GM12878 (cell line): ENCODE measurements at regions not wholly inside any gene's neighbourhood (a gene's known extent, or its start where the extent isn't known, plus 50 kb on each side); places are given as distances from the start of the nearest gene placed in this dataset.

Experiments used
- ATAC-seq: fragments of 200-7000 bp; cut with Tn5 transposase; 3 replicates; pipeline ENCODE4 v1.9.1; 2020; ENCODE audit warnings: mild to moderate bottlenecking, moderate library complexity
- BruUV-seq: library from RNA; stranded (reverse); fragments of 400-500 nt; replicated peaks from 2 replicates; lab custom pipeline; 2021; lab: Mats Ljungman, UMichigan
- CTCF ChIA-PET: fragments of 300-600 bp; sonication (Branson Sonifier 250); formaldehyde crosslinking; extraction: SDS; loops from one replicate; lab custom pipeline; 2021; ENCODE audit warnings: inconsistent platforms; lab: Yijun Ruan, JAX
- POLR2A ChIA-PET: fragments of 350-600 bp; formaldehyde crosslinking; extraction: SDS; loops from one replicate; lab custom pipeline; 2021; ENCODE audit warnings: inconsistent platforms; lab: Charles Lee
- RAD21 ChIA-PET: fragments of 300-600 bp; sonication (Branson Sonifier 250); formaldehyde crosslinking; loops from one replicate; lab custom pipeline; 2023; ENCODE audit warnings: antibody characterized with exemption; ENCODE audit not compliant: unreplicated experiment; lab: Charles Lee
- SMC1A ChIA-PET: fragments of 300-600 bp; sonication (Branson Sonifier 250); formaldehyde crosslinking; loops from one replicate; lab custom pipeline; 2023; ENCODE audit not compliant: unreplicated experiment, uncharacterized antibody; lab: Charles Lee
- DNase-seq: peaks from one replicate; pipeline ENCODE4 v3.0.0-alpha.2; 2011; ENCODE audit warnings: low read depth, low spot score
- FAIRE-seq: peaks from 3 replicates; lab custom pipeline; 2011; peaks lifted over from hg19 to GRCh38; lab: Jason Lieb, UNC
- H2AFZ ChIP-seq: 2 replicates; pipeline ENCODE4 v1.6.0; 2011; ENCODE audit warnings: low read depth, low read length, control low read depth; ENCODE audit not compliant: control insufficient read depth
- H3K27ac ChIP-seq: 2 replicates; pipeline ENCODE4 v1.5.1; 2011; ENCODE audit warnings: control low read depth; ENCODE audit not compliant: control insufficient read depth, insufficient read depth
- H3K27me3 ChIP-seq, 2 experiments: replicated peaks in 1 of 2; 2 replicates each; pipeline versions ENCODE4 v1.6.0 to v1.6.1; 2011; ENCODE audit warnings: low read length in 1 of 2; ENCODE audit not compliant: control insufficient read depth in 2 of 2, insufficient read depth in 2 of 2
- H3K36me3 ChIP-seq, 2 experiments: 2 replicates each; pipeline ENCODE4 v1.5.1; 2011; ENCODE audit warnings: low read length in 1 of 2; ENCODE audit not compliant: control insufficient read depth in 2 of 2, insufficient read depth in 2 of 2
- H3K4me1 ChIP-seq: 2 replicates; pipeline ENCODE4 v1.6.1; 2011; ENCODE audit warnings: mild to moderate bottlenecking, low read length, moderate library complexity, mixed read lengths; ENCODE audit not compliant: control insufficient read depth, insufficient read depth
- H3K4me2 ChIP-seq: 2 replicates; pipeline ENCODE4 v1.6.0; 2011; ENCODE audit warnings: control low read depth; ENCODE audit not compliant: control insufficient read depth, insufficient read depth
- H3K4me3 ChIP-seq: fragments of 200-600 bp; sonication (generic); 2 replicates; pipeline ENCODE4 v1.5.1; 2016
- H3K79me2 ChIP-seq: 2 replicates; pipeline ENCODE4 v1.6.0; 2011; ENCODE audit warnings: low read length; ENCODE audit not compliant: control insufficient read depth, insufficient read depth
- H3K9ac ChIP-seq: 2 replicates; pipeline ENCODE4 v1.8.0; 2011; ENCODE audit warnings: low read length, control low read depth, mixed read lengths; ENCODE audit not compliant: control insufficient read depth, insufficient read depth
- H3K9me3 ChIP-seq: replicated peaks from 3 replicates; pipeline ENCODE4 v1.5.1; 2011; ENCODE audit warnings: mild to moderate bottlenecking, low read length; ENCODE audit not compliant: control insufficient read depth, insufficient read depth
- H4K20me1 ChIP-seq: 2 replicates; pipeline ENCODE4 v1.6.0; 2011; ENCODE audit not compliant: control insufficient read depth, insufficient read depth
- ATF7 ChIP-seq: fragments of 450-650 bp; IDR thresholded peaks from 2 replicates; pipeline ENCODE4 v1.6.1; 2016; ENCODE audit warnings: low read depth, mild to moderate bottlenecking
- BMI1 ChIP-seq: fragments of 450-650 bp; IDR thresholded peaks from 2 replicates; pipeline ENCODE4 v1.6.1; 2016; ENCODE audit warnings: mild to moderate bottlenecking, moderate library complexity, borderline replicate concordance
- BRCA1 ChIP-seq: IDR thresholded peaks from 2 replicates; pipeline ENCODE4 v1.6.1; 2011; ENCODE audit warnings: low read depth, low read length, improper control_type of control experiment
- EZH2 ChIP-seq: IDR thresholded peaks from 2 replicates; pipeline ENCODE4 v1.6.1; 2012; ENCODE audit warnings: low read depth, mild to moderate bottlenecking, control low read depth, inconsistent platforms, low read length, borderline replicate concordance; ENCODE audit not compliant: control insufficient read depth
- FOXK2 ChIP-seq: fragments of 450-650 bp; IDR thresholded peaks from 2 replicates; pipeline ENCODE4 v1.6.1; 2017; ENCODE audit warnings: mild to moderate bottlenecking, moderate library complexity
- HCFC1 ChIP-seq: fragments of 150-350 bp; IDR thresholded peaks from 2 replicates; pipeline ENCODE4 v1.6.1; 2014; ENCODE audit warnings: low read length
- MEF2A ChIP-seq: IDR thresholded peaks from 2 replicates; pipeline ENCODE4 v1.6.1; 2011; ENCODE audit warnings: low read depth, mild to moderate bottlenecking, low read length, moderate library complexity; ENCODE audit not compliant: insufficient read depth
- MYB ChIP-seq: fragments of 150-350 bp; IDR thresholded peaks from 2 replicates; pipeline ENCODE4 v1.6.1; 2014; ENCODE audit warnings: mild to moderate bottlenecking, low read depth, low read length, borderline replicate concordance
- NBN ChIP-seq: fragments of 450-650 bp; IDR thresholded peaks from 2 replicates; pipeline ENCODE4 v1.6.1; 2016
- NR2C1 ChIP-seq: fragments of 450-650 bp; IDR thresholded peaks from 2 replicates; pipeline ENCODE4 v1.6.1; 2017; ENCODE audit warnings: antibody characterized with exemption, mild to moderate bottlenecking, moderate library complexity
- RFX5 ChIP-seq: IDR thresholded peaks from 2 replicates; pipeline ENCODE4 v1.6.1; 2011; ENCODE audit warnings: low read depth, low read length, improper control_type of control experiment
- SRF ChIP-seq, 2 experiments: IDR thresholded peaks; 2 replicates each; pipeline ENCODE4 v1.6.1; 2011; ENCODE audit warnings: low read depth in 2 of 2, low read length in 2 of 2, mild to moderate bottlenecking in 1 of 2, moderate library complexity in 1 of 2
- SUPT20H ChIP-seq: IDR thresholded peaks from 2 replicates; pipeline ENCODE4 v1.6.1; 2011; ENCODE audit warnings: low read depth, mild to moderate bottlenecking, low read length, moderate library complexity, borderline replicate concordance; ENCODE audit not compliant: control insufficient read depth
- USF2 ChIP-seq: IDR thresholded peaks from 2 replicates; pipeline ENCODE4 v1.6.1; 2011; ENCODE audit warnings: low read depth, low read length, improper control_type of control experiment, borderline replicate concordance
- ZNF24 ChIP-seq: fragments of 450-650 bp; IDR thresholded peaks from 2 replicates; pipeline ENCODE4 v1.6.1; 2017; ENCODE audit warnings: antibody characterized with exemption, mild to moderate bottlenecking
- WGBS: methylation state at CpG from one replicate; pipeline ENCODE4 v1.1.6; 2016; ENCODE audit warnings: low lambda C conversion rate; ENCODE audit not compliant: insufficient replicate concordance, insufficient coverage; ENCODE audit errors: missing lambda C conversion rate; 5-methylcytosine and 5-hydroxymethylcytosine counted together
- in situ Hi-C: fragments of 300-500 bp; cut with MboI; formaldehyde crosslinking; loops from 9 replicates; pipeline ENCODE4 v1.14.3; 2018; ENCODE audit warnings: mixed read lengths
- intact Hi-C: fragments of 100-400 bp; cut with micrococcal nuclease; formaldehyde crosslinking; loops from one replicate; pipeline ENCODE4 v1.14.2; 2022; ENCODE audit not compliant: unreplicated experiment
- TF ChIP-seq, protein P1 (sequence below): fragments of 450-650 bp; IDR thresholded peaks from 2 replicates; pipeline ENCODE4 v1.6.1; 2017; ENCODE audit warnings: borderline replicate concordance
- TF ChIP-seq, protein P2 (sequence below): fragments of 450-650 bp; IDR thresholded peaks from 2 replicates; pipeline ENCODE4 v1.6.1; 2018; ENCODE audit warnings: borderline replicate concordance, mild to moderate bottlenecking; ENCODE audit not compliant: partially characterized antibody

DNA sequence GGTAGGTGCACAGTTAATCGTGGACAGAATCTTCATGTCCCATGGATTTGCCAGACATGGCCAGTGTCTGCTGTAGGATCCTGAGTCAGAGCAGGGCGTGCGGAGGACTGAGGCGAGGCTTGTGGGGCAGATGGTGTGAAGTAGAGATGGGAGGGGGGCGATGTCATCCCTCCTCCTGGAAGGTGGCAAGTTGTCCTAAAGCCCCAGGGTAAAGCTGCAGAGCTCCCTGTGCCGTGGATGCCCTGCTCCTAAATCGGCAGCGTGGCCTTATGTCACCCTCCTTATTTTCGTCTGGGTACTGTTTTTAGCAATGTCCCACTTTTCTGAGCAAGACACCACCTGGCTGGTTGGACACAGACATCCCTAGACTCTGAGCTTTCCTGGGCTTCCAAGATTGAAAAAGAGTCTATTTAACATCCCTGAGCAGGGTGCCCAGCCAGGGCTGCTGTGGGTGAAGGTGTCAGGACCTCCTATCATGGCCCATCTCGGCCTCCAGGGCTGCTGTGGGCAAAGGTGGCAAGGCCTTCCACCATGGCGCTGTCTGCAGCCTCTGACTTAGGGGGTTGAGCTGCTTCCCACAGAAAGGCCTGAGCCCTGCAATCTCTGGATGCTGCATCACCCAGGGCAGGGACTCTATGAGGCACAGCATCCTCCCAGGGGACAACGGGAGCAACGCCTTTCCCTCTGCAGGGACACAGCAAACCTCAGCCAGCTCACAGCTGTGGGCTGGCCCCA lies 145.4 kb downstream of the TTLL2 start:
- DNase-seq (no peak), ATAC-seq (no peak), FAIRE-seq (no peak)
- ChIA-PET SMC1A (interaction anchor here (1.0 kb wide), 1 partner anchor 9 kb away, joined by 4 read pairs; no protein-coding TSS in a partner anchor), POLR2A (no interaction called here), CTCF (no interaction called here), RAD21 (no interaction called here)
- Histone ChIP-seq H3K4me2 (no peak overlapping the region), H3K9me3 (no peaks in the 10 kb centered on the region), H4K20me1 (no peaks in the 10 kb centered on the region), H3K9ac (no peak overlapping the region), H3K4me3 (no peak overlapping the region), H3K79me2 (no peaks in the 10 kb centered on the region), H3K4me1 (no peaks in the 10 kb centered on the region), H3K27ac (no peak overlapping the region), H2AFZ (no peak overlapping the region), H3K36me3 (no peaks in the 10 kb centered on the region), H3K27me3 (no peaks in the 10 kb centered on the region; a peak in 1 of 4 replicates)
- intact Hi-C loops: no loop called here
- BruUV-seq: no TSS peak
- TF ChIP-seq ZNF24 (no peak), NR2C1 (no peak), RFX5 (no peak), BRCA1 (no peak), MEF2A (no peak), FOXK2 (no peak), SRF (IDR thresholded peaks at IDR 0.05; ENCODE audit: low read depth in 2 of 2, low read length in 2 of 2) (no peak), ATF7 (no peak), USF2 (no peak), BMI1 (no peak), HCFC1 (no peak), EZH2 (no peak), MYB (no peak), SUPT20H (no peak), NBN (no peak)
- TF ChIP-seq, protein P1, sequence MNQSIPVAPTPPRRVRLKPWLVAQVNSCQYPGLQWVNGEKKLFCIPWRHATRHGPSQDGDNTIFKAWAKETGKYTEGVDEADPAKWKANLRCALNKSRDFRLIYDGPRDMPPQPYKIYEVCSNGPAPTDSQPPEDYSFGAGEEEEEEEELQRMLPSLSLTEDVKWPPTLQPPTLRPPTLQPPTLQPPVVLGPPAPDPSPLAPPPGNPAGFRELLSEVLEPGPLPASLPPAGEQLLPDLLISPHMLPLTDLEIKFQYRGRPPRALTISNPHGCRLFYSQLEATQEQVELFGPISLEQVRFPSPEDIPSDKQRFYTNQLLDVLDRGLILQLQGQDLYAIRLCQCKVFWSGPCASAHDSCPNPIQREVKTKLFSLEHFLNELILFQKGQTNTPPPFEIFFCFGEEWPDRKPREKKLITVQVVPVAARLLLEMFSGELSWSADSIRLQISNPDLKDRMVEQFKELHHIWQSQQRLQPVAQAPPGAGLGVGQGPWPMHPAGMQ: no peak
- TF ChIP-seq, protein P2, sequence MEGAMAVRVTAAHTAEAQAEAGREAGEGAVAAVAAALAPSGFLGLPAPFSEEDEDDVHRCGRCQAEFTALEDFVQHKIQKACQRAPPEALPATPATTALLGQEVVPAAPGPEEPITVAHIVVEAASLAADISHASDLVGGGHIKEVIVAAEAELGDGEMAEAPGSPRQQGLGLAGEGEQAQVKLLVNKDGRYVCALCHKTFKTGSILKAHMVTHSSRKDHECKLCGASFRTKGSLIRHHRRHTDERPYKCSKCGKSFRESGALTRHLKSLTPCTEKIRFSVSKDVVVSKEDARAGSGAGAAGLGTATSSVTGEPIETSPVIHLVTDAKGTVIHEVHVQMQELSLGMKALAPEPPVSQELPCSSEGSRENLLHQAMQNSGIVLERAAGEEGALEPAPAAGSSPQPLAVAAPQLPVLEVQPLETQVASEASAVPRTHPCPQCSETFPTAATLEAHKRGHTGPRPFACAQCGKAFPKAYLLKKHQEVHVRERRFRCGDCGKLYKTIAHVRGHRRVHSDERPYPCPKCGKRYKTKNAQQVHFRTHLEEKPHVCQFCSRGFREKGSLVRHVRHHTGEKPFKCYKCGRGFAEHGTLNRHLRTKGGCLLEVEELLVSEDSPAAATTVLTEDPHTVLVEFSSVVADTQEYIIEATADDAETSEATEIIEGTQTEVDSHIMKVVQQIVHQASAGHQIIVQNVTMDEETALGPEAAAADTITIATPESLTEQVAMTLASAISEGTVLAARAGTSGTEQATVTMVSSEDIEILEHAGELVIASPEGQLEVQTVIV: no peak
- 20% methylated on average over 13 of the region's 13 CpGs for WGBS
- in situ Hi-C loops: no loop called here
